ENCODE measurements at regions not wholly inside any gene's neighbourhood (a gene's known extent, or its start where the extent isn't known, plus 50 kb on each side); places are given as distances from the start of the nearest gene placed in this dataset.

GRCh38 chr3:165644331-165644730 lies 192.9 kb downstream of the BCHE start:
- BruUV-seq (replicated peaks): no TSS peak
- H3K9ac ChIP-seq (ENCODE audit: insufficient read depth, low read depth, low read length): no peak overlapping the region
- intact Hi-C loops (cut with micrococcal nuclease; ENCODE audit: unreplicated experiment): no loop called here

More at GRCh38 chr3:165644331-165644730, 192.9 kb downstream of the BCHE start:
- Histone ChIP-seq H3K9me3 (ENCODE audit: low read length) (no peaks in the 10 kb centered on the region), H3K27ac (ENCODE audit: extremely low read length, insufficient read depth, low read length) (no peak overlapping the region), H2AFZ (ENCODE audit: low read length) (no peak overlapping the region), H3K79me2 (ENCODE audit: insufficient read depth, low read length) (no peaks in the 10 kb centered on the region), H4K20me1 (ENCODE audit: insufficient read depth, low read length) (no peaks in the 10 kb centered on the region), H3K4me1 (ENCODE audit: insufficient read depth, low read length) (no peaks in the 10 kb centered on the region), H3K4me2 (ENCODE audit: low read depth, low read length) (no peak overlapping the region), H3K36me3 (replicated peaks in 1 of 2; ENCODE audit: control insufficient read depth in 1 of 2, insufficient read depth in 2 of 2, low read length in 2 of 2) (no peaks in the 10 kb centered on the region), H3K4me3 (replicated peaks in 1 of 3; ENCODE audit: insufficient read depth in 1 of 3, low read depth in 2 of 3, low read length in 3 of 3) (no peak overlapping the region), H3K27me3 (ENCODE audit: control insufficient read depth in 1 of 2, insufficient read depth in 2 of 2, low read length in 2 of 2) (no peaks in the 10 kb centered on the region)
- TF ChIP-seq FOSL1 (CRISPR knock-in tag; IDR thresholded peaks at IDR 0.05; ENCODE audit: borderline replicate concordance): no peak
- no peak for TF ChIP-seq FOXC1 (CRISPR knock-in tag; IDR thresholded peaks at IDR 0.05; ENCODE audit: borderline replicate concordance)
- no peak for TF ChIP-seq ZNF782 (CRISPR knock-in tag; IDR thresholded peaks at IDR 0.05; ENCODE audit: borderline replicate concordance)
- no peak for TF ChIP-seq SMAD9 (CRISPR knock-in tag; IDR thresholded peaks at IDR 0.05)
- TF ChIP-seq, protein P1, sequence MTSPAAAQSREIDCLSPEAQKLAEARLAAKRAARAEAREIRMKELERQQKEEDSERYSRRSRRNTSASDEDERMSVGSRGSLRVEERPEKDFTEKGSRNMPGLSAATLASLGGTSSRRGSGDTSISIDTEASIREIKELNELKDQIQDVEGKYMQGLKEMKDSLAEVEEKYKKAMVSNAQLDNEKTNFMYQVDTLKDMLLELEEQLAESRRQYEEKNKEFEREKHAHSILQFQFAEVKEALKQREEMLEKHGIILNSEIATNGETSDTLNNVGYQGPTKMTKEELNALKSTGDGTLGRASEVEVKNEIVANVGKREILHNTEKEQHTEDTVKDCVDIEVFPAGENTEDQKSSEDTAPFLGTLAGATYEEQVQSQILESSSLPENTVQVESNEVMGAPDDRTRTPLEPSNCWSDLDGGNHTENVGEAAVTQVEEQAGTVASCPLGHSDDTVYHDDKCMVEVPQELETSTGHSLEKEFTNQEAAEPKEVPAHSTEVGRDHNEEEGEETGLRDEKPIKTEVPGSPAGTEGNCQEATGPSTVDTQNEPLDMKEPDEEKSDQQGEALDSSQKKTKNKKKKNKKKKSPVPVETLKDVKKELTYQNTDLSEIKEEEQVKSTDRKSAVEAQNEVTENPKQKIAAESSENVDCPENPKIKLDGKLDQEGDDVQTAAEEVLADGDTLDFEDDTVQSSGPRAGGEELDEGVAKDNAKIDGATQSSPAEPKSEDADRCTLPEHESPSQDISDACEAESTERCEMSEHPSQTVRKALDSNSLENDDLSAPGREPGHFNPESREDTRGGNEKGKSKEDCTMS (CRISPR knock-in tag; conservative IDR thresholded peaks at IDR 0.05): no peak
- TF ChIP-seq SRSF4 (IDR thresholded peaks at IDR 0.05; ENCODE audit: low read depth, low read length, poor library complexity, severe bottlenecking): no peak
- no peak for TF ChIP-seq ETV6 (CRISPR knock-in tag; conservative IDR thresholded peaks at IDR 0.05)
- no peak for TF ChIP-seq NCOA5 (CRISPR knock-in tag; IDR thresholded peaks at IDR 0.05)
- TF ChIP-seq XRCC5 (optimal IDR thresholded peaks at IDR 0.05; ENCODE audit: low read length): no peak
- no peak for TF ChIP-seq KLF9 (CRISPR knock-in tag; IDR thresholded peaks at IDR 0.05; ENCODE audit: low read depth)
- no peak for TF ChIP-seq ZNF121 (CRISPR knock-in tag; IDR thresholded peaks at IDR 0.05)
- no peak for TF ChIP-seq ZNF138 (CRISPR knock-in tag; IDR thresholded peaks at IDR 0.05; ENCODE audit: low read depth)
- no peak for TF ChIP-seq ZNF749 (CRISPR knock-in tag; IDR thresholded peaks at IDR 0.05; ENCODE audit: borderline replicate concordance)
- no peak for TF ChIP-seq ZNF512 (CRISPR knock-in tag; IDR thresholded peaks at IDR 0.05)
- no peak for TF ChIP-seq KAT8 (CRISPR knock-in tag; IDR thresholded peaks at IDR 0.05)
- TF ChIP-seq HNF4A (CRISPR knock-in tag; IDR thresholded peaks at IDR 0.05): no peak
- no peak for TF ChIP-seq MTA3 (CRISPR knock-in tag; IDR thresholded peaks at IDR 0.05)
- FAIRE-seq (no peak), ATAC-seq (no peak), DNase-seq (ENCODE audit: low spot score) (no peak)
- in situ Hi-C loops (cut with HindIII; ENCODE audit: extremely low pct_ligation_motif_present, low pct_unique_long_range_greater_than_20kb): no loop called here
- ChIA-PET CTCF (ENCODE audit: low intra/inter-chr PET ratio, low total read pairs) (no interaction called here), POLR2A (no interaction called here)
- WGBS (ENCODE audit: low lambda C conversion rate): 11% methylated on average over 1 of the region's 1 CpG
